ENCODE measurements at regions not wholly inside any gene's neighbourhood (a gene's known extent, or its start where the extent isn't known, plus 50 kb on each side); places are given as distances from the start of the nearest gene placed in this dataset.
"Not testable (repeated sequence)": the region's sequence is repeated elsewhere in the genome, so short reads cannot be mapped to it uniquely, and the experiment has no call there.

DNA sequence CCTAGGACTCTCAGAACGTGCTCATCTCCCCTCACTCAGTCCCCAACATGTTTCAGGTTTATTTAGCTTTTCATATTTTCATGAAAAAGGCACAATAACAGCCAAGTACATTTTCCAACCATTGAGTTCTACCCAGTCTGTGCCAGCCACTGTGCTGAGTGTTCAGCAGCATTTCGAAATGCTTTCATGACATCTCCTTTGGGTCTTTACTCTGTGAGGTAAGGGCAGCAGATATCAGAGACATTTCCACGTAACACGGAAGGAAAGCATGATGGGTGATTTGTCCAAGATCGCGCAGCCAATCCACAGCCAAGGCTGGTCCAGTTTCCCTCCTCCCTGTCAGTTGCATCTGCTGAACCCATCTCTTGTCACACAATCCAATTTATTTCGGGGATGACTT, 192.6 kb upstream of the IRF2BP2 start:
- not testable (repeated sequence) for H3K4me3 ChIP-seq, H3K9me3 ChIP-seq, H3K27me3 ChIP-seq, H3K36me3 ChIP-seq, DNase-seq

GRCh38 chr1:234801636-234802035, 191.7 kb upstream of the IRF2BP2 start:
- H3K27me3 ChIP-seq, H3K36me3 ChIP-seq, DNase-seq: not testable (repeated sequence)

DNA sequence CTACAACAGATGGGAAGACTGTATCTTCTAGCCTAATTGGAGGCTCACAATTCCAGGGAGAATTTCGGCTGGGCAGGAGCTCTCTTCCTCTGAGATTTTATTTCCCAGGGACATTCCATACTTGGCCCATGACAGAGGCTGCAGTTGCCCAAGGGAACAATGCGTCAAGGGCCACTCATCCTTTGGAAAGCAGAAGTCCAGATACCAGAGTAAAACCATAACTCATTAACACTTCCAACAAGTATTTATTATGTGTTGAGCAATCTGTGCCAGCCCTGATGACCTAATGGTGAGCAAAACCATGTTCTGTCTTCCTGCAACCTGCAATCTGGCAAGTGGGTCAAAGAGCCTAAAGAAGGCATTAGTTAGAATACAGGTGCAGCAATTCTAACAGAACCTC, 191.2 kb upstream of the IRF2BP2 start:
- not testable (repeated sequence) for H3K9me3 ChIP-seq, H3K4me3 ChIP-seq, H3K36me3 ChIP-seq, H3K27me3 ChIP-seq, DNase-seq

More at GRCh38 chr1:234801636-234802035, 191.7 kb upstream of the IRF2BP2 start:
- not testable (repeated sequence) for H3K9me3 ChIP-seq, H3K4me3 ChIP-seq

GRCh38 chr1:234800563-234800962, 190.6 kb upstream of the IRF2BP2 start:
- H3K27me3 ChIP-seq, DNase-seq, H3K4me3 ChIP-seq, H3K9me3 ChIP-seq, H3K36me3 ChIP-seq: not testable (repeated sequence)

GRCh38 chr1:234799021-234799689, 189.2 kb upstream of the IRF2BP2 start:
- not testable (repeated sequence) for DNase-seq, H3K4me3 ChIP-seq, H3K9me3 ChIP-seq, H3K27me3 ChIP-seq, H3K36me3 ChIP-seq

GRCh38 chr1:234797216-234797615, 187.2 kb upstream of the IRF2BP2 start:
- DNase-seq, H3K4me3 ChIP-seq, H3K9me3 ChIP-seq, H3K36me3 ChIP-seq, H3K27me3 ChIP-seq: not testable (repeated sequence)

- H3K4me3 ChIP-seq, H3K9me3 ChIP-seq, DNase-seq, H3K36me3 ChIP-seq, H3K27me3 ChIP-seq: not testable (repeated sequence)
These were observed 186.4 kb upstream of the IRF2BP2 start for GRCh38 chr1:234796438-234796792.

GRCh38 chr1:234795711-234796437, 185.9 kb upstream of the IRF2BP2 start:
- H3K27me3 ChIP-seq, H3K36me3 ChIP-seq, H3K9me3 ChIP-seq, DNase-seq, H3K4me3 ChIP-seq: not testable (repeated sequence)

- H3K4me3 ChIP-seq, H3K27me3 ChIP-seq, H3K9me3 ChIP-seq, H3K36me3 ChIP-seq, DNase-seq: not testable (repeated sequence)
These were observed 185.0 kb upstream of the IRF2BP2 start for GRCh38 chr1:234795007-234795406.

- H3K36me3 ChIP-seq, result not testable (repeated sequence)
These were observed 184.5 kb upstream of the IRF2BP2 start for GRCh38 chr1:234794452-234794851.

GRCh38 chr1:234793924-234794323, 183.9 kb upstream of the IRF2BP2 start:
- not testable (repeated sequence) for H3K4me3 ChIP-seq, H3K27me3 ChIP-seq, H3K36me3 ChIP-seq, DNase-seq, H3K9me3 ChIP-seq

More at GRCh38 chr1:234794452-234794851, 184.5 kb upstream of the IRF2BP2 start:
- not testable (repeated sequence) for H3K27me3 ChIP-seq, H3K4me3 ChIP-seq, H3K9me3 ChIP-seq, DNase-seq

- H3K36me3 ChIP-seq, result not testable (repeated sequence)
These were observed 182.4 kb upstream of the IRF2BP2 start for GRCh38 chr1:234792221-234792864.

DNA sequence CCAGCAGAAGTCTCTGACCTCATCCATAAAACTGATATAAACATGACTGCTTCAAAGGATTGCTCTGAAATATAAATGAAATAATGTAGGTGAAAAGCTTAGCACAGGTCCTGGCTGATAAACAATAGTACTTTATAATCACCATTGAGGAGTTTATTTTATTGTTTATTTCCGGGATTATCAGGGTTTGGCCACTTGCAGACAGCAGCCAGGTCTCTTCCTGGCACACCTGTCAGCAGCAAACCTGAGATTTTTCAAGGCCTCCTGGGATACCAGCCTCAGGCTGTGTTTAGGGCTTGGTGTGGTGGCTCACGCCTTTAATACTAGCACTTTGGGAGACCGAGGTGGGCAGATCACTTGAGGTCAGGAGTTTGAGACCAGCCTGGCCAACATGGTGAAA, 181.6 kb upstream of the IRF2BP2 start:
- DNase-seq, H3K9me3 ChIP-seq, H3K4me3 ChIP-seq, H3K36me3 ChIP-seq, H3K27me3 ChIP-seq: not testable (repeated sequence)

More at GRCh38 chr1:234792221-234792864, 182.4 kb upstream of the IRF2BP2 start:
- not testable (repeated sequence) for H3K9me3 ChIP-seq, H3K27me3 ChIP-seq, DNase-seq, H3K4me3 ChIP-seq

- not testable (repeated sequence) for H3K4me3 ChIP-seq, H3K9me3 ChIP-seq, H3K36me3 ChIP-seq, DNase-seq, H3K27me3 ChIP-seq
These were observed 180.4 kb upstream of the IRF2BP2 start for GRCh38 chr1:234790333-234790732.

- DNase-seq, H3K4me3 ChIP-seq, H3K27me3 ChIP-seq: not testable (repeated sequence)
These were observed 177.1 kb upstream of the IRF2BP2 start for GRCh38 chr1:234787011-234787584.

GRCh38 chr1:234785922-234786321, 175.9 kb upstream of the IRF2BP2 start:
- H3K4me3 ChIP-seq, H3K27me3 ChIP-seq, H3K36me3 ChIP-seq, DNase-seq, H3K9me3 ChIP-seq: not testable (repeated sequence)

More at GRCh38 chr1:234787011-234787584, 177.1 kb upstream of the IRF2BP2 start:
- H3K9me3 ChIP-seq, H3K36me3 ChIP-seq: not testable (repeated sequence)

DNA sequence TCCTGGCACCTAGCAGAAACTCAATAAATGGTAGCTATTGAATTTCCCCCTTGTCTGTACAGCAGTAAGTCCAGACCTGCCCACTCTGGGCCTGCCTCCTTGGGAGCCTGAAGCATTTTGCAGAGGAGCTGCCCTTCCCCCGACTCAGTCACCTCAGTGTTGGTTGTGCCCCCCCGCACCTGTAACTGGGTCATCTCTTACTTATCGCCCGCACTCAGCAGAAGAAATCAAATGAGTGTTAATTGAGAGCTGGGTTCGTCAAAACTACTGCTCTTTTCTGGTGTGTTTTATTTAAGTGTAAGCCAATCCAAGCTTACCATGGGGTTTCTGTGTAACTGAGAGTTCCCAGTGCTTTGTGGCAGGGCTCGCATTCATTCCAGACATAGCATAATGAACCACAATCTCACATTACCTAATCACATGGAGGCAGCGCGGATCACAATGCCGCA, 175.5 kb upstream of the IRF2BP2 start:
- not testable (repeated sequence) for H3K27me3 ChIP-seq, H3K4me3 ChIP-seq, H3K36me3 ChIP-seq, DNase-seq, H3K9me3 ChIP-seq

Measured in MG63 (cell line).